HFFc6 (cell line): ENCODE measurements at regions not wholly inside any gene's neighbourhood (a gene's known extent, or its start where the extent isn't known, plus 50 kb on each side); places are given as distances from the start of the nearest gene placed in this dataset.

Experiments
- DNase-seq: peaks from one replicate; pipeline ENCODE4 v3.0.0-alpha.2; 2018
- H3K27ac Mint-ChIP-seq: 2 replicates; pipeline ENCODE4 v1.8.0; 2020; ENCODE audit warnings: mild to moderate bottlenecking, mixed read lengths
- H3K27me3 Mint-ChIP-seq: 2 replicates; pipeline ENCODE4 v1.8.0; 2021; ENCODE audit warnings: mild to moderate bottlenecking, moderate library complexity, mixed read lengths; ENCODE audit not compliant: insufficient read depth
- H3K36me3 Mint-ChIP-seq: 2 replicates; pipeline ENCODE4 v1.8.0; 2021; ENCODE audit warnings: low read depth, mixed read lengths
- H3K4me1 Mint-ChIP-seq: 2 replicates; pipeline ENCODE4 v1.8.0; 2020; ENCODE audit warnings: low read depth, mixed read lengths
- H3K4me3 Mint-ChIP-seq: 2 replicates; pipeline ENCODE4 v1.8.0; 2020; ENCODE audit warnings: mild to moderate bottlenecking, moderate library complexity, mixed read lengths
- H3K9me3 Mint-ChIP-seq: 2 replicates; pipeline ENCODE4 v1.8.0; 2020; ENCODE audit warnings: mild to moderate bottlenecking, mixed read lengths
- CTCF ChIP-seq: fragments of 200-600 bp; sonication (generic); IDR thresholded peaks from 2 replicates; pipeline ENCODE4 v1.5.0; 2021; ENCODE audit warnings: antibody characterized with exemption, mild to moderate bottlenecking

GRCh38 chr5:171706736-171707441 is 78.7 kb upstream of the SMIM23 start:
- no peaks in the 10 kb centered on the region for H3K9me3 Mint-ChIP-seq
- H3K27ac Mint-ChIP-seq, result no peak overlapping the region
- H3K36me3 Mint-ChIP-seq, result no peaks in the 10 kb centered on the region
- peaks cover 29% of the 10 kb centered on the region for H3K27me3 Mint-ChIP-seq
- no peak for TF ChIP-seq CTCF
- no peaks in the 10 kb centered on the region for H3K4me1 Mint-ChIP-seq
- no peak overlapping the region for H3K4me3 Mint-ChIP-seq
- DNase-seq, result no peak

- DNase-seq, result no peak
- Mint-ChIP-seq H3K27me3 (peaks cover 28% of the 10 kb centered on the region), H3K9me3 (no peaks in the 10 kb centered on the region), H3K27ac (no peak overlapping the region), H3K36me3 (no peaks in the 10 kb centered on the region), H3K4me3 (no peak overlapping the region), H3K4me1 (no peaks in the 10 kb centered on the region)
- no peak for TF ChIP-seq CTCF
Measured at GRCh38 chr5:171707442-171707792, 78.2 kb upstream of the SMIM23 start.

GRCh38 chr5:171709930-171710329 is 75.7 kb upstream of the SMIM23 start:
- H3K27me3 Mint-ChIP-seq, result peaks cover 11% of the 10 kb centered on the region
- no peaks in the 10 kb centered on the region for H3K4me1 Mint-ChIP-seq
- TF ChIP-seq CTCF, result no peak
- no peaks in the 10 kb centered on the region for H3K9me3 Mint-ChIP-seq
- no peak overlapping the region for H3K27ac Mint-ChIP-seq
- H3K4me3 Mint-ChIP-seq, result no peak overlapping the region
- no peaks in the 10 kb centered on the region for H3K36me3 Mint-ChIP-seq
- DNase-seq, result no peak

GRCh38 chr5:171710451-171711024 is 75.1 kb upstream of the SMIM23 start:
- Mint-ChIP-seq H3K4me1 (no peaks in the 10 kb centered on the region), H3K27me3 (peaks cover 11% of the 10 kb centered on the region), H3K27ac (no peak overlapping the region), H3K9me3 (no peaks in the 10 kb centered on the region), H3K4me3 (no peak overlapping the region), H3K36me3 (no peaks in the 10 kb centered on the region)
- no peak for DNase-seq
- no peak for TF ChIP-seq CTCF

GRCh38 chr5:171711571-171711970 is 74.0 kb upstream of the SMIM23 start:
- DNase-seq, result no peak
- H3K4me1 Mint-ChIP-seq, result no peaks in the 10 kb centered on the region
- H3K36me3 Mint-ChIP-seq, result no peaks in the 10 kb centered on the region
- no peaks in the 10 kb centered on the region for H3K9me3 Mint-ChIP-seq
- no peak for TF ChIP-seq CTCF
- H3K4me3 Mint-ChIP-seq, result no peak overlapping the region
- H3K27me3 Mint-ChIP-seq, result peaks cover 9% of the 10 kb centered on the region
- no peak overlapping the region for H3K27ac Mint-ChIP-seq
